HEK293 (cell line): ENCODE measurements at regions not wholly inside any gene's neighbourhood (a gene's known extent, or its start where the extent isn't known, plus 50 kb on each side); places are given as distances from the start of the nearest gene placed in this dataset.

ENCODE experiments used
- ZNF157 ChIP-seq: fragments of 450-650 bp; formaldehyde crosslinking; IDR thresholded peaks from 2 replicates; pipeline ENCODE4 v1.5.1; 2016; ENCODE audit warnings: missing biosample characterization, missing genetic modification characterization
- ZNF558 ChIP-seq: fragments of 450-650 bp; formaldehyde crosslinking; IDR thresholded peaks from 2 replicates; pipeline ENCODE4 v1.5.1; 2016; ENCODE audit warnings: missing biosample characterization, missing genetic modification characterization

- TF ChIP-seq ZNF558 (tag by site-specific recombination) (no peak), ZNF157 (tag by site-specific recombination) (no peak)
Measured at GRCh38 chr5:135145985-135146384, 112.0 kb upstream of the PITX1 start.
